Common myeloid progenitor, CD34-positive (primary cell): ENCODE measurements at regions not wholly inside any gene's neighbourhood (a gene's known extent, or its start where the extent isn't known, plus 50 kb on each side); places are given as distances from the start of the nearest gene placed in this dataset.

Source experiments
- CTCF ChIA-PET: fragments of 350-600 bp; sonication (Branson Sonifier 250); formaldehyde crosslinking; loops from one replicate; lab custom pipeline; 2021; ENCODE audit warnings: antibody characterized with exemption; lab: Charles Lee
- POLR2A ChIA-PET: fragments of 350-600 bp; sonication (Branson Sonifier 250); formaldehyde crosslinking; loops from one replicate; lab custom pipeline; 2021; ENCODE audit warnings: antibody characterized with exemption; lab: Charles Lee
- DNase-seq, 3 donors: peaks; one replicate each; pipeline versions ENCODE4 v3.0.0 to v3.0.0-alpha.2; 2013
- H3K27ac ChIP-seq, 2 experiments: 1 replicate in 1 of 2; 2 replicates in 1 of 2; pipeline ENCODE4 v1.7.0; 2013; ENCODE audit warnings: inconsistent platforms in 2 of 2, low read length in 2 of 2, mild to moderate bottlenecking in 2 of 2, low read depth in 1 of 2, moderate library complexity in 1 of 2; ENCODE audit not compliant: severe bottlenecking in 2 of 2, insufficient read depth in 1 of 2, poor library complexity in 1 of 2
- H3K27me3 ChIP-seq, 5 experiments: replicated peaks in 2 of 5; 1 replicate in 3 of 5; 2 replicates in 2 of 5; pipeline versions ENCODE4 v1.6.1 to v1.7.0; 2013; ENCODE audit warnings: low read length in 4 of 5, mild to moderate bottlenecking in 2 of 5, moderate library complexity in 2 of 5, inconsistent platforms in 1 of 5; ENCODE audit not compliant: insufficient read depth in 5 of 5, control insufficient read depth in 4 of 5
- H3K36me3 ChIP-seq, 4 experiments: 1 replicate in 2 of 4; 2 replicates in 2 of 4; pipeline versions ENCODE4 v1.6.1 to v1.7.0; 2013; ENCODE audit warnings: low read length in 3 of 4, control low read depth in 1 of 4, mild to moderate bottlenecking in 1 of 4; ENCODE audit not compliant: control insufficient read depth in 4 of 4, insufficient read depth in 4 of 4
- H3K4me1 ChIP-seq, 4 experiments: 1 replicate in 3 of 4; 2 replicates in 1 of 4; pipeline versions ENCODE4 v1.6.1 to v1.7.1; 2013; ENCODE audit warnings: low read length in 3 of 4, mild to moderate bottlenecking in 3 of 4, control low read depth in 1 of 4, inconsistent platforms in 1 of 4, moderate library complexity in 1 of 4; ENCODE audit not compliant: control insufficient read depth in 4 of 4, insufficient read depth in 4 of 4; ENCODE audit errors: control extremely low read depth in 1 of 4
- H3K4me3 ChIP-seq, 7 experiments: 1 replicate in 4 of 7; 2 replicates in 3 of 7; pipeline versions ENCODE4 v1.5.1 to v1.7.0; 2013; ENCODE audit warnings: mild to moderate bottlenecking in 7 of 7, low read length in 6 of 7, moderate library complexity in 6 of 7, inconsistent platforms in 2 of 7, low read depth in 2 of 7, control low read depth in 1 of 7; ENCODE audit not compliant: insufficient read depth in 4 of 7, control insufficient read depth in 1 of 7; ENCODE audit errors: extremely low read depth in 1 of 7
- H3K9me3 ChIP-seq, 5 experiments: 1 replicate in 4 of 5; 2 replicates in 1 of 5; pipeline versions ENCODE4 v1.6.1 to v1.7.1; 2013; ENCODE audit warnings: low read length in 4 of 5, mild to moderate bottlenecking in 2 of 5, inconsistent platforms in 1 of 5, low read depth in 1 of 5, moderate library complexity in 1 of 5; ENCODE audit not compliant: control insufficient read depth in 4 of 5, insufficient read depth in 2 of 5; ENCODE audit errors: control extremely low read depth in 1 of 5
- WGBS: methylation state at CpG from one replicate; pipeline ENCODE4 v1.1.5; 2013; ENCODE audit not compliant: insufficient coverage; 5-methylcytosine and 5-hydroxymethylcytosine counted together

GRCh38 chr14:83575301-83575700 lies 1954.6 kb upstream of the FLRT2 start:
- DNase-seq = no peak
- no peaks in the 10 kb centered on the region for H3K36me3 ChIP-seq
- no peak overlapping the region for H3K4me3 ChIP-seq
- WGBS = no CpG with 5 or more reads among the region's 1 CpG
- H3K27me3 ChIP-seq = no peaks in the 10 kb centered on the region
- no peak overlapping the region for H3K27ac ChIP-seq
- ChIA-PET POLR2A (no interaction called here), CTCF (no interaction called here)
- peaks cover 0 to 1% (median 0%) of the 10 kb centered on the region in 5 experiments for H3K9me3 ChIP-seq
- no peaks in the 10 kb centered on the region for H3K4me1 ChIP-seq

GRCh38 chr14:83583201-83583600 lies 1946.7 kb upstream of the FLRT2 start:
- H3K36me3 ChIP-seq = no peaks in the 10 kb centered on the region
- H3K4me3 ChIP-seq = no peak overlapping the region
- POLR2A ChIA-PET = no interaction called here
- H3K27me3 ChIP-seq = no peaks in the 10 kb centered on the region
- H3K9me3 ChIP-seq = peaks cover 0 to 4% (median 2%) of the 10 kb centered on the region in 5 experiments
- CTCF ChIA-PET = no interaction called here
- no peaks in the 10 kb centered on the region for H3K4me1 ChIP-seq
- no peak overlapping the region for H3K27ac ChIP-seq
- DNase-seq = no peak

- Histone ChIP-seq H3K27ac (no peak overlapping the region), H3K9me3 (no peaks in the 10 kb centered on the region), H3K36me3 (no peaks in the 10 kb centered on the region), H3K4me3 (no peak overlapping the region), H3K27me3 (no peaks in the 10 kb centered on the region), H3K4me1 (no peaks in the 10 kb centered on the region)
- CTCF ChIA-PET = no interaction called here
- WGBS = 95% methylated on average over 9 of the region's 13 CpGs
- DNase-seq = no peak
- POLR2A ChIA-PET = no interaction called here
These were observed 1935.1 kb upstream of the FLRT2 start for GRCh38 chr14:83594874-83595273.

- H3K9me3 ChIP-seq = peaks cover 0 to 4% (median 0%) of the 10 kb centered on the region in 5 experiments
- no peak for DNase-seq
- 91% methylated on average over 9 of the region's 9 CpGs for WGBS
- H3K27ac ChIP-seq = no peak overlapping the region
- ChIA-PET CTCF (no interaction called here), POLR2A (no interaction called here)
- no peaks in the 10 kb centered on the region for H3K4me1 ChIP-seq
- H3K4me3 ChIP-seq = no peak overlapping the region
- no peaks in the 10 kb centered on the region for H3K36me3 ChIP-seq
- H3K27me3 ChIP-seq = no peaks in the 10 kb centered on the region
These were observed 1922.3 kb upstream of the FLRT2 start for GRCh38 chr14:83607682-83608081.

- Histone ChIP-seq H3K4me1 (no peaks in the 10 kb centered on the region), H3K36me3 (no peaks in the 10 kb centered on the region), H3K9me3 (peaks cover 0 to 4% (median 0%) of the 10 kb centered on the region in 5 experiments), H3K27me3 (no peaks in the 10 kb centered on the region), H3K27ac (no peak overlapping the region), H3K4me3 (no peak overlapping the region)
- DNase-seq = no peak
- POLR2A ChIA-PET = no interaction called here
- CTCF ChIA-PET = no interaction called here
- 70% methylated on average over 2 of the region's 4 CpGs for WGBS
These were observed 1918.5 kb upstream of the FLRT2 start for GRCh38 chr14:83611491-83611890.

- DNase-seq = no peak
- no peaks in the 10 kb centered on the region for H3K36me3 ChIP-seq
- no peaks in the 10 kb centered on the region for H3K4me1 ChIP-seq
- H3K9me3 ChIP-seq = peaks cover 0 to 4% (median 0%) of the 10 kb centered on the region in 5 experiments
- H3K27me3 ChIP-seq = no peaks in the 10 kb centered on the region
- POLR2A ChIA-PET = no interaction called here
- no peak overlapping the region for H3K27ac ChIP-seq
- no peak overlapping the region for H3K4me3 ChIP-seq
- CTCF ChIA-PET = no interaction called here
These were observed 1918.0 kb upstream of the FLRT2 start for GRCh38 chr14:83611906-83612390.

- H3K9me3 ChIP-seq = no peaks in the 10 kb centered on the region
- DNase-seq = no peak
- no peaks in the 10 kb centered on the region for H3K4me1 ChIP-seq
- H3K27me3 ChIP-seq = no peaks in the 10 kb centered on the region
- POLR2A ChIA-PET = no interaction called here
- no peaks in the 10 kb centered on the region for H3K36me3 ChIP-seq
- WGBS = 88% methylated on average over 5 of the region's 5 CpGs
- CTCF ChIA-PET = no interaction called here
- no peak overlapping the region for H3K4me3 ChIP-seq
- H3K27ac ChIP-seq = no peak overlapping the region
These were observed 1915.0 kb upstream of the FLRT2 start for GRCh38 chr14:83614956-83615355.
